Osteoblast (primary cell): ENCODE measurements at regions not wholly inside any gene's neighbourhood (a gene's known extent, or its start where the extent isn't known, plus 50 kb on each side); places are given as distances from the start of the nearest gene placed in this dataset.

Experiments
- DNase-seq: peaks from one replicate; pipeline ENCODE4 v3.0.0; 2011; ENCODE audit warnings: low spot score, mixed read lengths; ENCODE audit not compliant: insufficient read length; ENCODE audit errors: missing footprints
- H2AFZ ChIP-seq: 2 replicates; pipeline ENCODE4 v1.6.0; 2011; ENCODE audit warnings: mild to moderate bottlenecking, low read length
- H3K27ac ChIP-seq: 2 replicates; pipeline ENCODE4 v1.5.1; 2011; ENCODE audit warnings: mild to moderate bottlenecking, low read depth, low read length, moderate library complexity
- H3K27me3 ChIP-seq: 2 replicates; pipeline ENCODE4 v1.6.0; 2012; ENCODE audit warnings: mild to moderate bottlenecking, control low read depth, inconsistent platforms, low read length, moderate library complexity; ENCODE audit not compliant: insufficient read depth
- H3K36me3 ChIP-seq: 2 replicates; pipeline ENCODE4 v1.5.1; 2011; ENCODE audit warnings: mild to moderate bottlenecking, low read length, control low read depth, moderate library complexity; ENCODE audit not compliant: insufficient read depth
- H3K4me1 ChIP-seq: 2 replicates; pipeline ENCODE4 v1.5.1; 2011; ENCODE audit warnings: mild to moderate bottlenecking, low read length, control low read depth, moderate library complexity; ENCODE audit not compliant: insufficient read depth
- H3K4me2 ChIP-seq: 2 replicates; pipeline ENCODE4 v1.6.0; 2011; ENCODE audit warnings: mild to moderate bottlenecking, low read length; ENCODE audit not compliant: insufficient read depth
- H3K4me3 ChIP-seq: fragments of 200-600 bp; sonication (generic); 3 replicates; pipeline ENCODE4 v1.5.1; 2012; ENCODE audit warnings: mild to moderate bottlenecking, low read length, inconsistent platforms; ENCODE audit not compliant: insufficient read depth
- H3K79me2 ChIP-seq: 2 replicates; pipeline ENCODE4 v1.6.0; 2012; ENCODE audit warnings: mild to moderate bottlenecking, low read length, control low read depth, inconsistent platforms; ENCODE audit not compliant: insufficient read depth
- H3K9me3 ChIP-seq: 2 replicates; pipeline ENCODE4 v1.5.1; 2011; ENCODE audit warnings: low read depth, low read length, control low read depth
- H4K20me1 ChIP-seq: 2 replicates; pipeline ENCODE4 v1.6.0; 2012; ENCODE audit warnings: mild to moderate bottlenecking, low read length, control low read depth; ENCODE audit not compliant: insufficient read depth
- CTCF ChIP-seq: IDR thresholded peaks from 2 replicates; pipeline ENCODE4 v1.5.1; 2011; ENCODE audit warnings: mild to moderate bottlenecking, low read depth, low read length, moderate library complexity; ENCODE audit errors: extremely low read depth

- Histone ChIP-seq H3K9me3 (no peaks in the 10 kb centered on the region), H3K27ac (no peak overlapping the region), H3K4me1 (peaks cover 12% of the 10 kb centered on the region), H3K79me2 (no peaks in the 10 kb centered on the region), H3K4me3 (no peak overlapping the region), H4K20me1 (no peaks in the 10 kb centered on the region), H3K36me3 (no peaks in the 10 kb centered on the region), H3K4me2 (no peak overlapping the region), H2AFZ (no peak overlapping the region), H3K27me3 (no peaks in the 10 kb centered on the region)
- no peak for DNase-seq
- TF ChIP-seq CTCF, result no peak
Observed at GRCh38 chr5:89208392-89208791, 325.4 kb upstream of the MEF2C start.

DNA sequence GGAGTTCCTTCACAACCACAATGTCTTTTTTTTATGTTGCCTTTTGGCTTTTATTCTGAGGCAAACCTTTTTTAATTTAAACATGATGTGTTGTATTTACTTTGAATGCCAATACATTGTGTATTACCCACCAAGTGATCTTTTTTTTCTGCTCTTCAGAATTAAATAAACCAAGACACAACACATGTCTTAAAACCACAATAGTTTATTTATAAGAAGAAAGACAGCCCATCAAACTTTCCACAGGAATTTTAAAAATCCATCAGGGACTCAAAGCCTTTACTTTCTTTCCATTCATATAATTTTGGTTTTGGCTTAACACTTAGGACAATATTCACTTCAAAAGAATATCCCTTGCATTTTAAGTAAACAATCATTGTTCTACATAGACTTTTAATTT lies 321.8 kb upstream of the MEF2C start:
- Histone ChIP-seq H3K27ac (no peak overlapping the region), H3K4me3 (no peak overlapping the region), H3K79me2 (no peaks in the 10 kb centered on the region), H3K4me2 (no peak overlapping the region), H3K4me1 (no peaks in the 10 kb centered on the region), H3K27me3 (no peaks in the 10 kb centered on the region), H3K9me3 (no peaks in the 10 kb centered on the region), H2AFZ (no peak overlapping the region), H4K20me1 (no peaks in the 10 kb centered on the region), H3K36me3 (no peaks in the 10 kb centered on the region)
- TF ChIP-seq CTCF, result no peak
- DNase-seq, result no peak

DNA sequence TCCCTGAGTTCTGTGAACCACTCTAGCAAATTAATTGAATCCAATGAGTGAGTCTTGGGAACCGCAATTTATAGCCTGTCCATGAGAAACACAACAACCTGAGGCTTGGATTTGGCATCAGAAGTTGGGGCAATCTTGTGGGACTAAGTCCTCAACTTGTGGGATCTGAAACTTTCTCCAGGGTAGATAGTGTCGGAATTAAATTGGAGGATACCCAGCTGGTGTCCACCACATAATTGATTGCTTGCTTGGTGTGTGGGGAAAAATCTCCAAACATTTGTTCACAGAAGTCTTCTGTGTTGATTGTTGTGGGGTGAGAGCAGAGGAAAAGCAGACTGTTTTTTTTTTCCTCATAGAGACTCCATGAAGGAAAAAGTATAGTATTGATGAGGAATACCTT lies 320.6 kb upstream of the MEF2C start:
- Histone ChIP-seq H3K36me3 (no peaks in the 10 kb centered on the region), H3K27ac (no peak overlapping the region), H3K4me3 (no peak overlapping the region), H2AFZ (no peak overlapping the region), H3K4me1 (no peaks in the 10 kb centered on the region), H4K20me1 (no peaks in the 10 kb centered on the region), H3K79me2 (no peaks in the 10 kb centered on the region), H3K4me2 (no peak overlapping the region), H3K9me3 (peaks cover 5% of the 10 kb centered on the region), H3K27me3 (no peaks in the 10 kb centered on the region)
- TF ChIP-seq CTCF, result no peak
- no peak for DNase-seq

DNA sequence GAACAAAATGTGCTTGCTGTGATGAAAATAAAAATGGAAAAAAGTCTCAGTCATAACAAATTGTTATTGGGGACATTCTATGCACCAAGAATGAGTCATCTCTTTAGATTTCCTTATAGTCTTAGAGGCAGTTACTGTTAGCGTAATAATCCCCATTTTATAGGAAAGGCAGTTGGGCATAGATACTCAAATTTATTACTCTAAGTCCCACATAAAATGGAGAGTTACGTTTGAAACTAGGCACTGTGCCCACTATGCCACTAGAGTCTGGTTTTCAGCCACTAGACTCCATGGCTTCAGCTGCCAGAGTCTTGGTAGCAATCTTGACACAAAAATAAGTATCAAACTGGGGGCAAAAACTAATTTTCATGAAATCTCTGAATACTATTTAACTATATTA lies 317.9 kb upstream of the MEF2C start:
- Histone ChIP-seq H3K27ac (no peak overlapping the region), H3K9me3 (peaks cover 5% of the 10 kb centered on the region), H3K4me2 (no peak overlapping the region), H2AFZ (no peak overlapping the region), H3K4me3 (no peak overlapping the region), H4K20me1 (no peaks in the 10 kb centered on the region), H3K27me3 (no peaks in the 10 kb centered on the region), H3K36me3 (no peaks in the 10 kb centered on the region), H3K4me1 (no peaks in the 10 kb centered on the region), H3K79me2 (no peaks in the 10 kb centered on the region)
- no peak for TF ChIP-seq CTCF
- DNase-seq, result no peak
